DOHH2 (cell line): ENCODE measurements at regions not wholly inside any gene's neighbourhood (a gene's known extent, or its start where the extent isn't known, plus 50 kb on each side); places are given as distances from the start of the nearest gene placed in this dataset.

ENCODE experiments used
- H3F3A ChIP-seq: fragments of 200-600 bp; sonication (generic), shearing (Covaris generic); 2 replicates; pipeline ENCODE4 v1.6.0; 2016; ENCODE audit warnings: antibody characterized with exemption, mild to moderate bottlenecking; ENCODE audit not compliant: control insufficient read depth, insufficient read depth
- H3K27ac ChIP-seq: fragments of 200-600 bp; sonication (generic); 2 replicates; pipeline ENCODE4 v1.5.1; 2014; ENCODE audit warnings: low read depth, mild to moderate bottlenecking, low read length, moderate library complexity
- H3K27me3 ChIP-seq: fragments of 200-600 bp; sonication (generic); 2 replicates; pipeline ENCODE4 v1.6.1; 2014; ENCODE audit warnings: mild to moderate bottlenecking, low read length, mixed read lengths; ENCODE audit not compliant: control insufficient read depth
- H3K36me3 ChIP-seq: fragments of 200-600 bp; sonication (generic); 2 replicates; pipeline ENCODE4 v1.6.1; 2014; ENCODE audit warnings: mild to moderate bottlenecking, low read length, moderate library complexity, mixed read lengths; ENCODE audit not compliant: control insufficient read depth
- H3K4me1 ChIP-seq: fragments of 200-600 bp; sonication (generic); 2 replicates; pipeline ENCODE4 v1.6.1; 2014; ENCODE audit warnings: mild to moderate bottlenecking, low read length, mixed read lengths; ENCODE audit not compliant: control insufficient read depth
- H3K4me2 ChIP-seq: fragments of 200-600 bp; sonication (generic); 2 replicates; pipeline ENCODE4 v1.6.0; 2014; ENCODE audit warnings: mild to moderate bottlenecking, low read length, moderate library complexity
- H3K4me3 ChIP-seq: fragments of 200-600 bp; sonication (generic); 2 replicates; pipeline ENCODE4 v1.5.1; 2014; ENCODE audit warnings: mild to moderate bottlenecking, low read length, mixed read lengths
- H3K79me2 ChIP-seq: fragments of 200-600 bp; sonication (generic); 2 replicates; pipeline ENCODE4 v1.6.1; 2014; ENCODE audit warnings: mild to moderate bottlenecking, low read length, mixed read lengths; ENCODE audit not compliant: control insufficient read depth
- H3K9me2 ChIP-seq: fragments of 200-600 bp; sonication (generic); replicated peaks from 2 replicates; pipeline ENCODE4 v1.6.1; 2014; ENCODE audit warnings: mild to moderate bottlenecking, low read length, mixed read lengths; ENCODE audit not compliant: control insufficient read depth
- H3K9me3 ChIP-seq: fragments of 200-600 bp; sonication (generic); 2 replicates; pipeline ENCODE4 v1.6.1; 2014; ENCODE audit warnings: antibody characterized with exemption, low read length, mixed read lengths; ENCODE audit not compliant: control insufficient read depth, insufficient read depth
- H4K20me1 ChIP-seq: fragments of 200-600 bp; sonication (generic); 2 replicates; pipeline ENCODE4 v1.6.0; 2014; ENCODE audit warnings: low read depth, mild to moderate bottlenecking, antibody characterized with exemption, low read length, moderate library complexity; ENCODE audit not compliant: control insufficient read depth, insufficient read depth
- EZH2phosphoT487 ChIP-seq: fragments of 200-600 bp; sonication (generic); IDR thresholded peaks from 2 replicates; pipeline ENCODE4 v1.6.1; 2017; ENCODE audit warnings: borderline replicate concordance, mild to moderate bottlenecking, antibody characterized with exemption, low read length, moderate library complexity, mixed read lengths
- TF ChIP-seq, protein P1 (sequence below): fragments of 200-600 bp; sonication (generic); IDR thresholded peaks from one replicate; pipeline ENCODE4 v1.5.1; 2014; ENCODE audit warnings: antibody characterized with exemption, mild to moderate bottlenecking, low read depth, low read length; ENCODE audit not compliant: poor library complexity, severe bottlenecking

DNA sequence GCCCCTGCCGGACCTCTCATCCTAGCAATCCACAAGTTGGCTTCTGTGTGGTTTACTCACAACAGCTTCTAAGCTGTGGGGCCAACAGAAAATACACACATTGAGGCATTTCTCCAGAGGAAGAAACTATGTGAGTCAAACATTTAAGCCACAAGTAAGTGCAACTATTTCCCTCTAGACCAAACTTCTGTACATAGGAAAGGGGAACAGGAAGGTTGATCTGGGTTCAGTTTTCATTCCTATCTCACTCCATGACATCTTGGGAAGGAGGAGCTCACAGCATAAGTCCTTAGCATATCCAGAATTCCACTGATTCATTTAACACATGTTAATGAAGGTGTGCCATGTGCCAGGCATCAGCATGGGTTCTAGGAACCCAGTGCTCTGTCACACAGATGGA lies 72.8 kb upstream of the PICALM start:
- peaks cover 4% of the 10 kb centered on the region; the same call in 1 of the 2 replicates for H3K4me1 ChIP-seq
- no peaks in the 10 kb centered on the region for H3K27me3 ChIP-seq
- no peak overlapping the region for H3K4me3 ChIP-seq
- no peak overlapping the region for H3K27ac ChIP-seq
- no peak for TF ChIP-seq EZH2phosphoT487
- TF ChIP-seq, protein P1, sequence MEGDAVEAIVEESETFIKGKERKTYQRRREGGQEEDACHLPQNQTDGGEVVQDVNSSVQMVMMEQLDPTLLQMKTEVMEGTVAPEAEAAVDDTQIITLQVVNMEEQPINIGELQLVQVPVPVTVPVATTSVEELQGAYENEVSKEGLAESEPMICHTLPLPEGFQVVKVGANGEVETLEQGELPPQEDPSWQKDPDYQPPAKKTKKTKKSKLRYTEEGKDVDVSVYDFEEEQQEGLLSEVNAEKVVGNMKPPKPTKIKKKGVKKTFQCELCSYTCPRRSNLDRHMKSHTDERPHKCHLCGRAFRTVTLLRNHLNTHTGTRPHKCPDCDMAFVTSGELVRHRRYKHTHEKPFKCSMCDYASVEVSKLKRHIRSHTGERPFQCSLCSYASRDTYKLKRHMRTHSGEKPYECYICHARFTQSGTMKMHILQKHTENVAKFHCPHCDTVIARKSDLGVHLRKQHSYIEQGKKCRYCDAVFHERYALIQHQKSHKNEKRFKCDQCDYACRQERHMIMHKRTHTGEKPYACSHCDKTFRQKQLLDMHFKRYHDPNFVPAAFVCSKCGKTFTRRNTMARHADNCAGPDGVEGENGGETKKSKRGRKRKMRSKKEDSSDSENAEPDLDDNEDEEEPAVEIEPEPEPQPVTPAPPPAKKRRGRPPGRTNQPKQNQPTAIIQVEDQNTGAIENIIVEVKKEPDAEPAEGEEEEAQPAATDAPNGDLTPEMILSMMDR: no peak
- H3K36me3 ChIP-seq: no peaks in the 10 kb centered on the region
- H3F3A ChIP-seq: no peaks in the 10 kb centered on the region
- H3K79me2 ChIP-seq: no peaks in the 10 kb centered on the region
- no peaks in the 10 kb centered on the region for H3K9me2 ChIP-seq
- no peaks in the 10 kb centered on the region for H3K9me3 ChIP-seq
- H4K20me1 ChIP-seq: no peaks in the 10 kb centered on the region
- no peak overlapping the region for H3K4me2 ChIP-seq

DNA sequence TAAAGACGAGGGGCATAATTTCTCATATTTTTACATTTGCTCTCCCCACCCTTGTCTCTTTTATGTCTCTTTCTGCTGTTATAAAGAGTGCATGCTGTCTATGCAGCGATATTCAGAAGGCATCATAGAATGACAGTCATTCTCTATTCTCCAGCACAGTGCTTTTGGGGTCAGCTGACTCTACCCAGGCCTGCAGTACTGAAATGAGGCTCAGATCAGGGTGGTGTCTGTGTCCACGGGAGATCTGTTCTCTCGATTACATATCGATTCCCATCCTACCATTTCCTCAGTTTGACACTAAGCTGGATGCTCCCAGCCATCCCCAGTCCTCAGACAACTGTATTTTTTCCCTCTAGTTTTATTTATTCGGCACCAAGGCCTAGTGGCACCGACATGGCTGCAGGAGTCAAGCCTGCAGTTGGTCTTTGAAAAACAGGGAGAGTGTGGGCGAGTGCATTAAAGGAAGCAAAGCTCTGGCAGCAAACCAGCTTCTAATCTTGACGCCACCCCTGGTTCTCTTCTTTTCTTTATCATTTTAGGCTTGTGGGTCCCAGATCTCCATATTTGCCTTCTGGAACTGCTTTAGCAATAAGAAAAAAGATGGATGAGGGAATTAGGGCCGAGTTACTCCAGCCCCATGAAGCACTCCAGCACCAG lies 71.6 kb upstream of the PICALM start:
- no peak overlapping the region for H3K27ac ChIP-seq
- H3K4me2 ChIP-seq: no peak overlapping the region
- H3K4me3 ChIP-seq: no peak overlapping the region
- peaks cover 4% of the 10 kb centered on the region; the same call in 1 of the 2 replicates for H3K4me1 ChIP-seq
- H3K9me2 ChIP-seq: no peaks in the 10 kb centered on the region
- no peaks in the 10 kb centered on the region for H3K79me2 ChIP-seq
- H4K20me1 ChIP-seq: no peaks in the 10 kb centered on the region
- no peaks in the 10 kb centered on the region for H3K9me3 ChIP-seq
- H3F3A ChIP-seq: no peaks in the 10 kb centered on the region
- TF ChIP-seq, protein P1: no peak
- no peak for TF ChIP-seq EZH2phosphoT487
- no peaks in the 10 kb centered on the region for H3K36me3 ChIP-seq
- H3K27me3 ChIP-seq: no peaks in the 10 kb centered on the region

DNA sequence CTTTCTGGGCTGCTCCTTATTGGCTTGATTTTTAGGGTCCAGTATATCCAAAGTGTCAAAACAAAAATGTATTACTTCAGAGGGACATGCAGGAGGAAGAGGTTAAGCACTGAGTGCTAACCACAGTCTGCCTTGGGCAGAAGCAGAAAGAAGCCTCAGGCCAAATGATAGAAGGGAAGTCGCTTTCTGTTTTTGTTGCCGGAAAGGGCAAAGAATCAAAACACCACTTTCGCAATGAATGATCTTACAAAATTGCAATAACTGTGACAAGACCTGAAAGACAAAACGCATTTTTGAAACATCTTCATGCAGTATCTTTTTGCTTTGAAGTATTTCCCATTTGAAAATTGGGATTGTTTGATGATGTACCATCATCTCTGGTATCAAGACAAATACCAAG lies 70.1 kb upstream of the PICALM start:
- no peaks in the 10 kb centered on the region for H3K79me2 ChIP-seq
- peaks cover 4% of the 10 kb centered on the region; the same call in 1 of the 2 replicates for H3K4me1 ChIP-seq
- H3K9me2 ChIP-seq: no peaks in the 10 kb centered on the region
- H3K36me3 ChIP-seq: no peaks in the 10 kb centered on the region
- no peak overlapping the region for H3K27ac ChIP-seq
- H3K4me3 ChIP-seq: no peak overlapping the region
- H4K20me1 ChIP-seq: no peaks in the 10 kb centered on the region
- TF ChIP-seq, protein P1: no peak
- no peak for TF ChIP-seq EZH2phosphoT487
- no peak overlapping the region for H3K4me2 ChIP-seq
- H3K9me3 ChIP-seq: no peaks in the 10 kb centered on the region
- H3F3A ChIP-seq: no peaks in the 10 kb centered on the region
- no peaks in the 10 kb centered on the region for H3K27me3 ChIP-seq
